ENCODE measurements at regions not wholly inside any gene's neighbourhood (a gene's known extent, or its start where the extent isn't known, plus 50 kb on each side); places are given as distances from the start of the nearest gene placed in this dataset.

DNA sequence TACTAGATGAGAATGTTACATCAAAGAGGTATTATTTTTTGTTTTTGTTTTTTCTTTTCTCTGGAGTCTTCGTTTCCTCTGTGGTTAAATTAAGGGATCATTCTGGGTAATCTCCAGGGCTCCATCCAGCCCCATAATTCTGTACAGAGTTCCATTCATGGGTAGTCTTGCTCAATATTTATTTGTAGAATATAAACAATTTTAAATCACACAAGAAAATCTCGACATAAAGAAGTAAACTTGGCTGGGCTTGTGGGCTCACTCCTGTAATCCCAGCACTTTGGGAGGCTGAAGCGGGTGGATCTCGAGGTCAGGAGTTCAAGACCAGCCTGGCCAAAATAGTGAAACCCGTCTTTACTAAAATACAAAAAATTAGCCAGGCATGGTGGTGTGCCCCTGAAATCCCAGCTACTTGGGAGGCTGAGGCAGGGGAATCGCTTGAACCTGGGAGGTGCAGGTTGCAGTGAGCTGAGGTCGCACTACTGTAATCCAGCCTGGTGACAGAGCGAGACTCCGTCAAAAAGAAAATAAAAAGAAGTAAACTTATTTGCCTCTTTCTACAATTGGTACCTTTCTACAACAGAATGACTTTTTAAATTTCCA, 166.8 kb upstream of the TGFBR2 start:
- Histone ChIP-seq H3K4me3 (ENCODE audit: extremely low read depth in 1 of 4, insufficient read depth in 2 of 4, low read depth in 3 of 4, low read length in 4 of 4) (no peak overlapping the region), H3K56ac (replicated peaks; ENCODE audit: insufficient read length, low read depth, low read length) (no peak overlapping the region), H3K27ac (ENCODE audit: low read depth, low read length) (no peak overlapping the region), H2BK12ac (ENCODE audit: low read depth, low read length) (no peak overlapping the region), H2BK120ac (replicated peaks; ENCODE audit: low read depth, low read length) (no peak overlapping the region), H2AFZ (ENCODE audit: low read length) (no peak overlapping the region), H3K4ac (replicated peaks; ENCODE audit: insufficient read length, low read depth, low read length) (no peak overlapping the region), H3K4me2 (ENCODE audit: insufficient read depth in 1 of 2, low read depth in 2 of 2, low read length in 2 of 2) (no peak overlapping the region), H3K36me3 (ENCODE audit: control insufficient read depth in 2 of 4, insufficient read depth in 4 of 4, low read length in 3 of 4) (no peaks in the 10 kb centered on the region), H3K23me2 (ENCODE audit: low read depth, low read length) (no peaks in the 10 kb centered on the region), H3K23ac (ENCODE audit: insufficient read length) (no peak overlapping the region), H2BK5ac (ENCODE audit: low read depth, low read length) (no peak overlapping the region), H3K79me1 (ENCODE audit: low read depth, low read length) (no peaks in the 10 kb centered on the region), H2AK5ac (ENCODE audit: low read depth, low read length) (no peak overlapping the region), H4K20me1 (replicated peaks in 1 of 2; ENCODE audit: control insufficient read depth in 1 of 2, insufficient read depth in 2 of 2, low read length in 2 of 2) (no peaks in the 10 kb centered on the region), H3K14ac (ENCODE audit: insufficient read length) (no peak overlapping the region), H3K27me3 (replicated peaks in 1 of 4; ENCODE audit: control insufficient read depth in 3 of 4, extremely low read depth in 1 of 4, insufficient read depth in 3 of 4, low read length in 3 of 4) (no peaks in the 10 kb centered on the region), H3K18ac (ENCODE audit: extremely low read depth, low read length) (no peak overlapping the region), H4K8ac (ENCODE audit: extremely low read depth, insufficient read depth, low read length) (no peak overlapping the region), H3K79me2 (ENCODE audit: control insufficient read depth in 1 of 2, insufficient read depth in 2 of 2, low read length in 2 of 2) (no peaks in the 10 kb centered on the region), H4K91ac (replicated peaks; ENCODE audit: insufficient read length, low read length) (no peak overlapping the region), H2BK15ac (ENCODE audit: low read length) (no peak overlapping the region), H3K9me3 (ENCODE audit: insufficient read depth in 2 of 2, low read depth in 1 of 2, low read length in 1 of 2) (no peaks in the 10 kb centered on the region), H3K9ac (replicated peaks in 1 of 4; ENCODE audit: extremely low read depth in 1 of 4, low read depth in 3 of 4, low read length in 3 of 4) (no peak overlapping the region), H3K4me1 (replicated peaks in 1 of 4; ENCODE audit: control insufficient read depth in 3 of 4, insufficient read depth in 4 of 4, low read length in 3 of 4) (peaks cover 0 to 7% (median 0%) of the 10 kb centered on the region in 4 experiments; a peak in 3 of 7 replicates), H4K5ac (ENCODE audit: insufficient read length, low read depth, low read length) (no peak overlapping the region), H2BK20ac (ENCODE audit: low read length) (no peak overlapping the region)
- FAIRE-seq (no peak), DNase-seq (ENCODE audit: low read depth in 1 of 2, low spot score in 2 of 2) (no peak)
- POLR2A ChIA-PET (ENCODE audit: partially characterized antibody): interaction anchor here (0.6 kb wide), 1 partner anchor 1863 kb away, joined by 3 read pairs; no protein-coding TSS in a partner anchor
- 89% methylated on average over 9 of the region's 9 CpGs; no CpG with 5 or more reads in 1 of the 2 experiments for WGBS, 2 experiments (ENCODE audit: extremely low coverage in 1 of 2, insufficient coverage in 1 of 2, insufficient read length in 1 of 2, insufficient replicate concordance in 2 of 2, low coverage in 1 of 2, low lambda C conversion rate in 2 of 2, missing lambda C conversion rate in 1 of 2)
- CTCF ChIA-PET (ENCODE audit: partially characterized antibody): interaction anchor here (0.6 to 1.7 kb wide), 2 partner anchors 120 to 982 kb away, joined by 3 to 4 read pairs; no protein-coding TSS in a partner anchor
- no peak for TF ChIP-seq SP1 (IDR thresholded peaks at IDR 0.05; ENCODE audit: low read depth, low read length)
- TF ChIP-seq SP4 (IDR thresholded peaks at IDR 0.05; ENCODE audit: low read length): no peak
- no peak for TF ChIP-seq SIRT6 (IDR thresholded peaks at IDR 0.05; ENCODE audit: low read length)
- no peak for TF ChIP-seq KDM1A (IDR thresholded peaks at IDR 0.05; ENCODE audit: borderline replicate concordance, low read length)
- no peak for TF ChIP-seq HDAC6 (IDR thresholded peaks at IDR 0.05; ENCODE audit: low read depth, low read length)
- TF ChIP-seq TBP (IDR thresholded peaks at IDR 0.05; ENCODE audit: low read depth, low read length): no peak
- no peak for TF ChIP-seq EZH2 (IDR thresholded peaks at IDR 0.05; ENCODE audit: low read depth, low read length, severe bottlenecking)
- TF ChIP-seq JUN (IDR thresholded peaks at IDR 0.05; ENCODE audit: low read depth, low read length): no peak
- no peak for TF ChIP-seq JUND (IDR thresholded peaks at IDR 0.05; ENCODE audit: low read length)
- no peak for TF ChIP-seq EGR1 (IDR thresholded peaks at IDR 0.05; ENCODE audit: borderline replicate concordance, low read depth, low read length)
- TF ChIP-seq FOSL1 (IDR thresholded peaks at IDR 0.05; ENCODE audit: insufficient read depth, low read depth, low read length): no peak
- no peak for TF ChIP-seq CHD2 (IDR thresholded peaks at IDR 0.05; ENCODE audit: low read length)
- no peak for TF ChIP-seq TAF1 (IDR thresholded peaks at IDR 0.05; ENCODE audit: low read depth, low read length)
